BJ (cell line): ENCODE measurements at regions not wholly inside any gene's neighbourhood (a gene's known extent, or its start where the extent isn't known, plus 50 kb on each side); places are given as distances from the start of the nearest gene placed in this dataset. TPM values are rescaled to one million over a fixed set of nuclear protein-coding genes. Genes with fewer than 3 reads are reported as not detected.
"Not testable (repeated sequence)": the region's sequence is repeated elsewhere in the genome, so short reads cannot be mapped to it uniquely, and the experiment has no call there.

Source experiments
- CTCF ChIA-PET: fragments of 350-600 bp; formaldehyde crosslinking; extraction: SDS; loops from one replicate; lab custom pipeline; 2021; ENCODE audit warnings: antibody characterized with exemption, inconsistent platforms; lab: Yijun Ruan, JAX
- POLR2A ChIA-PET: fragments of 300-600 bp; sonication (Branson Sonifier 250); formaldehyde crosslinking; extraction: SDS; loops from one replicate; lab custom pipeline; 2021; ENCODE audit warnings: antibody characterized with exemption; lab: Charles Lee
- DNase-seq: peaks from one replicate; pipeline ENCODE4 v3.0.0-alpha.2; 2011; ENCODE audit warnings: low read depth
- H3K27me3 ChIP-seq: 2 replicates; pipeline ENCODE4 v1.6.0; 2011; ENCODE audit warnings: low read length; ENCODE audit not compliant: control insufficient read depth, insufficient read depth
- H3K36me3 ChIP-seq: 2 replicates; pipeline ENCODE4 v1.5.1; 2011; ENCODE audit warnings: low read length; ENCODE audit not compliant: control insufficient read depth, insufficient read depth
- H3K4me3 ChIP-seq: 2 replicates; pipeline ENCODE4 v1.5.1; 2011; ENCODE audit warnings: low read depth, mild to moderate bottlenecking, control low read depth, low read length
- CTCF ChIP-seq: IDR thresholded peaks from 2 replicates; pipeline ENCODE4 v1.5.1; 2011; ENCODE audit warnings: low read depth, mild to moderate bottlenecking, control low read depth, inconsistent platforms, low read length, moderate library complexity; ENCODE audit not compliant: insufficient read depth
- small RNA-seq: library from RNA; depleted of rRNA; stranded (forward); fragments of <200 nt; gene quantifications from one replicate; pipeline ENCODE3, GENCODE V24; 2012; ENCODE audit warnings: low replicate concordance, low read depth; ENCODE audit not compliant: insufficient read length

- no peak for TF ChIP-seq CTCF
- Histone ChIP-seq H3K36me3 (no peaks in the 10 kb centered on the region), H3K4me3 (no peak overlapping the region), H3K27me3 (no peaks in the 10 kb centered on the region; the same call in 1 of the 2 replicates)
- ChIA-PET POLR2A (no interaction called here), CTCF (no interaction called here)
- DNase-seq: no peak
Measured at GRCh38 chr10:27312854-27313253, 72.3 kb upstream of the ACBD5 start.

DNA sequence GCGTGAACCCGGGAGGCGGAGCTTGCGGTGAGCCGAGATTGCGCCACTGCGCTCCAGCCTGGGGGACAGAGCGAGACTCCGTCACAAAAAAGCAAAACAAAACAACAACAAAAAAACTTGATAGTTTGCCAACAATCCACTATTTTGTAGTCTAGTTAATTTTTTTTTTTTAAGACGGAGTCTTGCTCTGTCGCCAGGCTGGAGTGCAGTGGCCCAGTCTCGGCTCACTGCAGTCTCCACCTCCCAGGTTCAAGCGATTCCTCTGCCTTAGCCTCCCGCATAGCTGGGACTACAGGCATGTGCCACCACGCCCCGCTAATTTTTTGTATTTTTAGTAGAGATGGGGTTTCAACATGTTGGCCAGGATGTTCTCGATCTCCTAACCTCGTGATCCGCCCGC lies 71.2 kb upstream of the ACBD5 start:
- H3K36me3 ChIP-seq, DNase-seq, POLR2A ChIA-PET, CTCF ChIA-PET, H3K4me3 ChIP-seq, H3K27me3 ChIP-seq: not testable (repeated sequence)

GRCh38 chr10:27298522-27298850 lies 57.9 kb upstream of the ACBD5 start:
- H3K4me3 ChIP-seq, H3K27me3 ChIP-seq, POLR2A ChIA-PET, CTCF ChIA-PET, H3K36me3 ChIP-seq, DNase-seq: not testable (repeated sequence)

DNA sequence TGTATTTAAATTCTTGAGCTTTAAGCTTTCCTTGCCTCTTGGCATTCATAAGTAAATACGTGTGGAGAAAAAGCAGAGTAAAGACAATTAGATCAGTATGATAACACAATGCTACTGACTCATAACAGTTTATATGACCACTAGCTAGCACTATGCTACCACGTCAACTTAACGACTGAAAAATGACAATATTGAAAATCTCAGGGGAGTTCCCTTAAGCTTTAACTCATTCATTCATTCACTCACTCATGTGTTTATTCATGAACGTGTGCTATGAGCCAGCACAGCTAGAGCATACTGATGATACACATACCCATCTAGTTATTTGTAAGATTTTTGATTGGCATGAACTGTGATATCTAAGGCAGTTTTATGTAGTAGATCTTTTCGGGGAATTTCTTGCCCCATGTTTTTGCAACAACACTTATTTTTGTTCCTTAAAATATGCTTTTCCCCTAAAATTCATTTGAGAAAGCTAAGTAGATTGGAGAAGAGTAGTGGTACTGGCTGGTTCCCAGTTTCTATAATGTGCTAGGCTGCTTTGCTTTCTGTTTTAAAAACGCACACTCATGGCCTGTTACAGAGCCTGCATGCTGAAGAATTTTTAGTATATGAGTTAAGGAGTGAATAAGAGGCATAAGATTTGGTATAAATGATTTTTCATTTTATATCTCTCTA lies 57.4 kb upstream of the ACBD5 start:
- POLR2A ChIA-PET: no interaction called here
- no peak for TF ChIP-seq CTCF
- H3K27me3 ChIP-seq: no peaks in the 10 kb centered on the region
- H3K36me3 ChIP-seq: no peaks in the 10 kb centered on the region
- DNase-seq: no peak
- CTCF ChIA-PET: no interaction called here
- no peak overlapping the region for H3K4me3 ChIP-seq

DNA sequence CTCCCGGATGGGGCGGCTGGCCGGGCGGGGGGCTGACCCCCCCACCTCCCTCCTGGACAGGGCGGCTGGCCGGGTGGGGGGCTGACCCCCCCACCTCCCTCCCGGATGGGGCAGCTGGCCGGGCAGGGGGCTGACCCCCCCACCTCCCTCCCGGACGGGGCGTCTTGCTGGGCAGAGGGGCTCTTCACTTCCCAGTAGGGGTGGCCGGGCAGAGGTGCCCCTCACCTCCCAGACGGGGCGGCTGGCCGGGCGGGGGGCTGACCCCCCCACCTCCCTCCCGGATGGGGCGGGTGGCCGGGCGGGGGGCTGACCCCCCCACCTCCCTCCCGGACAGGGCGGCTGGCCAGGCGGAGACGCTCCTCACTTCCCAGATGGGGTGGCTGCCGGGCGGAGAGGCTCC lies 55.7 kb upstream of the ACBD5 start:
- H3K4me3 ChIP-seq, POLR2A ChIA-PET, CTCF ChIA-PET, DNase-seq, H3K36me3 ChIP-seq, H3K27me3 ChIP-seq: not testable (repeated sequence)

- H3K36me3 ChIP-seq, CTCF ChIA-PET, POLR2A ChIA-PET, H3K27me3 ChIP-seq, DNase-seq, H3K4me3 ChIP-seq: not testable (repeated sequence)
Measured at GRCh38 chr10:27291253-27291895, 50.8 kb upstream of the ACBD5 start.

Small RNA genes lying in the stretch of these regions (small RNA-seq; reads per million reads assigned to genes)
- gene RNU6-452P: not detected
- not detected for gene RNU6-666P
- gene TRIAP1P1: not detected
